NOMO-1 treated with DMSO at 0.1 percent for 48 hours (cell line): ENCODE measurements at regions not wholly inside any gene's neighbourhood (a gene's known extent, or its start where the extent isn't known, plus 50 kb on each side); places are given as distances from the start of the nearest gene placed in this dataset.
"Not testable (repeated sequence)": the region's sequence is repeated elsewhere in the genome, so short reads cannot be mapped to it uniquely, and the experiment has no call there.

Experiments
- DNase-seq: peaks from one replicate; lab custom pipeline; 2025; ENCODE audit not compliant: unreplicated experiment; lab: John Stamatoyannopoulos, UW

DNA sequence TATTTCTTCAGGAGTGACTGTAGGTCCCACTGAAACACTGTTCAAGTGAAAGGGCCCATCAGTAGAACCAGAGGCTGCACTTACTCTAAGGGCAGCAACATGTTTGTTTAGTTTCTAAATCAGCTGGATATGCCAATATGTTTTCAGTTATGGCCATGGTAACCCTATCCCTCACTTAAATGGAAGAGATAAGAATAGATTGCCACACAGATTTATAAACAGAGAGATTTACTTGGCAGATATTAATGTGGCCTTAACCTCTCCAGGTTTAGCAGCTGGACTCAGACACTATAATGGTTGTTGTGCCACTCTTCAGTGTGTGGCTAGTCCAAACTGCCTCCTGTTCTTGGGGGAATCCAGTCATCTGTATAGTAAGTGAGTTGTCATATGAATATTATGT, 354.1 kb downstream of the TEX13C start:
- DNase-seq, result no peak

DNA sequence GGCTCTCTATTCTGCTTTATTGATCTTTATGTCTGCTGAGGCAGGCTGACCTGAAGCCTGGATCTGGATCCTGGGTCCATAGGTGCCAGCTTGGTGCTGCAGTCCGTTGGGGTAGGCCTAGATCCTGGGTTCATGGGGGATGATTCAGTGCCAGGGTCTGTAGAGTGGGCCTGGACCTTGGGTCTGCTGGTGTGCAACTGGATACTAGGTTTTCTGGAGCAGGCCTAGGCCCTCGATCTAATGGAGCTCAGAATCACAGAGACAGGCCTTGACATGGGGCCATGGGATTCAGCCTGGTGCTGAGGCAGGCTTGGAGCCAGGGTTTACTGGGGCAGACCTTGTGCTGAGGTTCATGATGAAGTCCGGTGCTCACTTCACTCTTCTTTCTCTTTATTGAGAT, 358.6 kb downstream of the TEX13C start:
- no peak for DNase-seq

DNA sequence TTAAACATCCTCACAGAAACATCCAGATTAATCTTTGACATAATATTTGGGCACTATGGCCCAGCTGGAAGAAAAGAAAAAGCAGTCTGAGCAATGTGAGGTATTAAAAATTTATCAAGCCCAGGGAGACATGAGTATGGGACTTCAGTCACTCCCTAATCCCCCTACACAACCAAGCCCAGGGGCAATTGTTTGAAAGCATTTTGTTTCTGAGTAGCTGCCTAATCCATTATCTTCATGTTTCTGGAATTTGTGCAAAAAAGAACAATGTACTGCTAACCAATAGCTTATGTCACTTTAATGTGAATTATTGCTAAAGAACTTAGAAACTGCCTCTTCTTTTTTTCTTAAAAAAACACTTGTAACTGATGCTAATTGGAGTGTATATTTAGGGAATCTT, 360.7 kb downstream of the TEX13C start:
- no peak for DNase-seq

DNA sequence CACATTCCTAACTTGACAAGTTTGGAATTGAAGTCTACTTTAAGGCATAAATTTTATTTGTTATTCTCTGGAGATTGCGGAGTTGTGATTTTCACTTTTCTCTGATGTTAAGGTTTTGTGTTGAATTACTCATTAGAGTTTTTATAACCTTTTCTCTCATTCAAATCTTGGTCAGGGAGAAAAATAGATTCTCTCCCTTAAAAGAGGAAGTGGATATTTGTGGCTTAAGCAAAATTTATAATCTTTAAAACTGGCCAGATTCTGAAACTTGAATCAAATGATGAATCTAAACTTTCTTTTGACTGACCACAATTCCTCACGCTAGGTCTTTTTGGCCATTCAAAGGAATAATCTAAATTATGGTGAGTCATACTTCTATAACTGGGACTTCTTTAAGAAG, 361.4 kb downstream of the TEX13C start:
- DNase-seq, result no peak

DNA sequence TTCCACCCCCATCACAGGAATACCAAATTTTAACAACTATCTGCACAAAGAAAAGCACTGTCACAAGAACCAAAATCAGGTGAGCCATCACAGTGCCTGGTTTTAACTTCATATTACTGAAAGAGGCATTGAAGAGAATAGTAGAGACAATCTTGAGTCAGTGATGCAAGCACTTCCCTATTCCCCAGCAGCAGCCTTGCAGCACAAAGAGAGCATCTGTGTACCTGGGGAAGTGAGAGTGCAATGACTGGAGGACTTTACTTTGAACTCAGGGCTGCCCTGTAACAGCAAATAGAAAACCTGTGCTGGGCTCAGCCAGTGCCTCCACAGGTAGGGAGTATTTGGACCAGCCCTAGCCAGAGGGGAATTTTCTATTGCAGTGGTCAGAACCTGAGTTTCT, 361.8 kb downstream of the TEX13C start:
- DNase-seq, result peak; percentile 15

DNA sequence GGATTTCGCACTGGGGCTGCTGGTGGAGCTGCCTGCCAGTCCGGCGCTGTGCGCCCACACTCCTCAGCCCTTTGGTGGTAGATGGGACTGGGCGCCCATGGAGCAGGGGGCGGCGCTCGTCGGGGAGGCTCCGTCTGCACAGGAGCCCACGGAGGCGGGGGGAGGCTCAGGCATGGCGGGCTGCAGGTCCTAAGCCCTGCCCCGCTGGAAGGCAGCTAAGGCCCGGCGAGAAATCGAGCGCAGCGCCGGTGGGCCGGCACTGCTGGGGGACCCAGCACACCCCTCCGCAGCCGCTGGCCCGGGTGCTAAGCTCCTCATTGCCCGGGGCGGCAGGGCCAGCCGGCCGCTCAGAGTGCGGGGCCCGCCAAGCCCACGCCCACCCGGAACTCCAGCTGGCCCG, 370.9 kb downstream of the TEX13C start:
- DNase-seq, result not testable (repeated sequence)

DNA sequence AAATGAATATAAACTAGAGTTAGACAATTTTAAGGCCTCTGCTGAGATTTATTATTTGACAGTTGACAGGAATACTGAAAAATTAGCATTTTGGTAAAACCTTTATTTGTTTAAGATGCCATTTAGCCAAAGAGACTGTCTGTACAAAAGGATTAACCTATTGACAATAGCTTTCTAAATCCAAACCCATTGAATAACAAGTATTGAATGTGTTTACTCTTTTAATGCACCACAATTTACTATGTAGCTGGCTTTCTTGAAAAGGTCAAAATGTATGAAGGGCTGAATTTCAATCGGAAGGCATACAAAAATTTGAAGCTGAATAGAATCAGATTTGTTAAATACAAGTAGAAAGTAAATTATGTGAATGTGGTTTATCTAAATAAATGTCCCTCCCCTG, 374.5 kb downstream of the TEX13C start:
- DNase-seq, result no peak

DNA sequence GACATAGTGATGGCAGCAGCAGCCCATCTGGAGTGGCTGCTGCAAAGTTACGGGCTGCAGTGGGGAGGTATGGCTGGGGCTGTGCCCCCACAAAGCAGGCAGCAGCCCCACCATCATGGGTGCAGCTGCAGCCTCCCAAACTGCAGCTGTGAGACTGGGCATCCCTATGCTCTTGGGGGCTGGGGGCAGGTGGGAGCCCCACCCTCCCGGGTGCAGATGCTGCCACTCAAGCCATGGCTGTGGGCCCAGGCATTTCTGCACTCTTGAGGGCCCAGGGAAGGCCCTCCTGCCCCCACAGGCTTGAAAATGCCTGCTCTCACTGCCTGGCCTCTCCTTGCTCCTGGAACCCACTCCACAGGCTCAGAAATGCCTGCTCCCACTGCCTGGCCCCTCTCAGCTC, 389.4 kb downstream of the TEX13C start:
- DNase-seq, result no peak

DNA sequence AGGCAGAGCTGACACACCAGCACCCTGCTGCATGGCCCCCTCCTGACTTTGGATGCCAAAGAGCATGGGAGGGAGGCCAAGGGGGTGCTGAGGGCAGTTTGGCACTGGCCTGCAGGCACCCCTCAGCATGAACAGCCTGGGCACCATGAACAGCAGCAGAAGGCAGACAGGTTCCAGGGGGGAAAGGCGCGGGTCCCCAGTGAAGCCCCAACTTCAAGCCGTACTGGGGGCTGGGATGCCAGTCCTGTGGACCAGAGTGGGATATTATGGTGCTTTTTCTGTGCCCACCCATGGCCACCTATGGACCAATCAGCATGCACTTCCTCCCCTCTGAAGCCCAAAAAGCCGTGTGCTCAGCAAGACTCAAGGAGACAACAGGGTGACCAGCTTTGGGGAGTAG, 389.9 kb downstream of the TEX13C start:
- no peak for DNase-seq

DNA sequence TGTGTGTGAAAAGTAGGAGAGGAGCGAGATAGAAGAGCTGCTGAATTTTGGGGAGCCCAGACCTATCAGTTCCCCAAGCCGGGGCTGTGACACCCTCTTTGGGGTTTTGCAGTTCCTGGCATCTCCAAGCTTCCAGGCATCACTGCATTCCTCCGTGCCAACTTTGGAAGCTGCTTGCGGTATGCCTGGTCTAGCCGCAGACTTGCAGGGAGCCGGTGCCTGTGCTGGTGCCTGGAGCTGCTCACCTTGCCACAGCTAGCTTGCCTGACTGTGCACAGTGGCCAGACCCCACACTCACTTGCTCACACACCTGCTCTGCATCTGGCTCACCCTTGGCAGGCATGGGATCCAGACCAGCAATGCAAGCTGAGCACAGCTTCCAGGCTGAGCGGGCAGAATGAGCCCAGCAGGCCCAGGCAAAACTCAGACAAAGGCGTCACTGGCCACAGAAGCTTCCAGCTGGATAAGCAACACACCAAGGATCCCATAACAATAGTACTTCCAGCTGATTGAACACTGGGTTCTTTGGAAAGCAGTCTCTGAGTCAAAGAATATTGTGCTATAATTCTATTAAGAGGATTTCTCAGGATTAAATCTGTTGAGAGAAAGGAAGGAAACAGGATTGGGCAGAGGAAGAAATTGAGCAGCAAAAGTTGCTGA, 390.9 kb downstream of the TEX13C start:
- DNase-seq, result no peak

DNA sequence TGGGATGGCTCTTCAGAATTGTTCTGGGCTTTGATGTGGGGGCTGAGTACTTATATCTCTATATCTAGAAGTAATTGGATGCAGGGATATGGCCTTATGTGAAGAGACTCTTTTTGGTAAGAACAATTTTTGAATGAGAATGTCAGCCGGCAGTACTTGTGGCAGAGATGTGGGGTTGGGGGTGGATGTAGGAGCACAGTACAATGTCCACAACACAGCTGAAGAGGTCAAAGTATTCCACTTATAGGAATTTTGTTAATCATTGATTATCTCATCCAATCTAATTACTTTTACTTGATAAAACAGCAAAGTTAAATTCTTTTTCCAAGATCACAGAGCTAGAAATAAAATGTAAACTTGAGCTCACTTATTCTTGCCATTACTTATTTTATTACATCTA, 391.4 kb downstream of the TEX13C start:
- DNase-seq, result no peak

DNA sequence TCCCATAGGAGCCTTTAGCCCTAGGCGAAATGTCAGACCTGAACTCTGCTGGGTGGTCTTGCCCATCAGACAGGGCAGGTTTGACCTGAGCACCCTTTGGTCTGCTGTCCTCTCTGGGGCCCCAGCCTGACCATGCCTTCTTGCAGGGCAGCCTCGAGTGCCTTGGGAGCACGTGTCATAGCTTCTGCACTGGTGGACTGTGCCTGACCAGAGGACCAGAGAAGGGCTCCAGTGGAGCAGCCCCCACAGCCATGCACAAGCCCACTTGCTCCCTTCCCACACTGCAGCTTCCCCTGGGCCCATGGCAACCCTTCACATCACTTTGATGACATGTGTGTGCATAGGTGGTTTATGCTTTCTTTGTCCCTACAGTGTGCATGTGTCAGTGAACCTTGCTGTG, 394.0 kb downstream of the TEX13C start:
- DNase-seq, result no peak

DNA sequence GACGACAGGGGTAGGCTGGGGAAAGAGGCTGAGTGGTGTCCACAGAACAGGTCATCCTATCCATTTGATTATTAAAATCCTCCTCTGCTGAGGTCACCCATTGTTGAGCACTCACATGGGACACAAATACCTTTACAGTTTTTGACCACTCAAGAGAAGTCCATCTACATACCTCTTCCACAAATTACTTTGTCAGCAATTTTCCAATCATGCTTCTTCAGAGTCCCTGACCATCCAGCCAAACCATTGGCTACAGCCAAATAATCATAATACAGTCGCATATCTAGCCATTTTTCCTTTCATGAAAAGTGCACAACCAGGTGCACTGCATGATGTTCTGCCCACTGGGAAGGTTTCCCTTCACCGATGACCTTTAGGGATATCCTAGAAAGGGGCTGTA, 407.4 kb downstream of the TEX13C start:
- DNase-seq, result no peak

DNA sequence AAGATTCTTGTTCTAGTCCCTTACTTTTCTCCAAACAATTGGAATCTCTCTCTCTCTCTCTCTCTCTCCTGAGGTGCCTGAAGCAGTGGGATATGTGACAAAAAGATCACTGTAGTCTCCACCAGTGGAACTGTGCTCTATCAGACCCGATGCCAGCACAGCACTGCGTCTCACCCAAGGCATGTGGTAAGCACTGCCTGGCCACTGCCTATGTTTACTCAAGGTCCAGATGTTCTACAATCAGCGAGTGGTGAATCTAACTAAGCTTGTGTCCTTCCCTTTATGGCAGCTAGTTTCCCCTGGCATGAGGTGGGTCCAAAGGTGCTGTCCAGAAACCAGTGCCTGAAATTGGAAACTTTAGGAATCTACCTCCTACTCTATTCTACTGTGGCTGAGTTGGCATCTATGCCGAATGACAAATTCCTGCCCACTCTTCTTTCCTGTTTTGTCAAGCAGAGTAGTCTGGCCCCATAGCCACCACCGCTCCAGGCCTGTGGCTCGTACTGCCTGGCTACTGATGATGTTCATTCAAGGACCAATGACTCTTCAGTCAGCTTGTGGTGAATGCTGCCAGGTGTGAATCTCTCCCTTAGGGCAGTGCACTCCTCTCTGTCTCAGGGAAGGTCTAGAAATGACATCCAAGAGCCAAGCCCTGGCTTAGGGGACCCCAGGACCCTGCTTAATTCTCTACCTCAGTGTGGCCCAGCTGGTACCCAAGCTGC, 416.5 kb downstream of the TEX13C start:
- no peak for DNase-seq

DNA sequence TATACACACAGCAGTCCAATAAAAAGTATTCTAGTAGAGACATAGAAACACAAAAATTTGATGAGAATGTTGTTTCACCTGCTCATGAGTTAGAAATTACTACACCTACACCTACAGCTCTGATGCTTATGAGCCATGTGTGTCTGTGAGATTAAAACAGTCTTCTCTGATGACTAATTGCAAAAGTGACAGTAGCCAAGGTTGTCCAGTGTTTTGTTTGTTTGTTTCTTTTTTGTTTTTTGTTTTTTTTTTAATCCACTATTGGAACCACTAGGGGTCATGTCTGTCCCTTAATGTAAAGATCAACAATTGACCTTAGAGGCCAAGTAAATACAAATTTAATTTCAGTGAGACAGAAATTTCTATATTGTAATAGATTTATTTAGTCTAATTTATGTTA, 423.1 kb downstream of the TEX13C start:
- DNase-seq, result no peak

DNA sequence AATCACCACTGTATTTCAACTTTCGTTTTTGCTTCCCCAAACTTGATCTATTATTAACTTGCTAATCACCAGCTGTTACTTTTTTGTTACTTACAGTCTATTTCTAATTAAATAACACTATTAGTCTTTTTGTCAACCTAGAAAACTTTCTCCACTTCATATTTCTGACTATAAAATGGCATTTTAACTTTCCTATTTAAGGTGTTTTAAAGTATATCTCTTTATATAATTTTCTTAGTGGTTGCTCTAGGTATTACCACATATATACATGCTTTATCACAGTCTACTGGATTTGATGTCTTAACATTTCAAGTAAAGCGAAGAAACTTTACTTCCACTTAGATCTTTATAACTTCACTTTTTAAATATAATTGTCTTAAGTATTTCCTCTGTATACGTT, 421.2 kb downstream of the DCAF12L2 start:
- DNase-seq, result no peak

DNA sequence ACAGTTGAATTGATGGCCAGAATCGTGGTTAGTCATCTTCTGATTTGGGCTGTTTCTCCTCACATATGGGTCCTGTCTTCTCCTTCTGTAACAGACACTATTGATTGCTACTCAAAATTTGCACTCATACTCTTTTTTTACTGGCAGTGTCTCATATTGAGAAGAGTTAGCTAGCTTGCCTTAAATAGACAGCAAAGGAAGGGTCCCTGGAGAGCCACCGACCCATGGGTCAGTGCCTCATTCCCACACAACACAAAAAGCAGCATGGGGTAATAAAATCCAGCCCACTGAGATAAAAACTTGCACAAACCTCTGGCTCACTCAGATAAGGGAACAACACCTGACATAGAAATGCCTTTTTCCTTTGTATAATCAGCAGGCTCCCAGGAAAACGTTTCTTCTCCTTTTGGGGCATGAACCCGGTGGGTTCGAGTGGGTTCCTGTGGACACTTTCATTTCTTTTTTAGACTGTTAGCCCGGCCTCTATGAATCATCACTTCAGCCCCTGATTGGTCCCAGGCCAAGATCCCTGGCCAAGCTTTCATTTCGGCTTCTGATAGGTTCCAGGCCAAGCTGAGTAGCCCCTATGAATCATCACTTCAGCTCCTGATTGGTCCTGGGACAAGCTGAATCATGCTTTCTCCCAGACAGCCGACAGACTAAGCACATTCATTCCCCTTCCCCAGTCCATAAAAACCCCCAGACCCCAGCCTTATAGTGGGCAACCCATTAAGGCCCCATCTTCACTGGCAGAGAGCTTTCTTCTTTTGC, 408.1 kb downstream of the DCAF12L2 start:
- DNase-seq, result no peak

DNA sequence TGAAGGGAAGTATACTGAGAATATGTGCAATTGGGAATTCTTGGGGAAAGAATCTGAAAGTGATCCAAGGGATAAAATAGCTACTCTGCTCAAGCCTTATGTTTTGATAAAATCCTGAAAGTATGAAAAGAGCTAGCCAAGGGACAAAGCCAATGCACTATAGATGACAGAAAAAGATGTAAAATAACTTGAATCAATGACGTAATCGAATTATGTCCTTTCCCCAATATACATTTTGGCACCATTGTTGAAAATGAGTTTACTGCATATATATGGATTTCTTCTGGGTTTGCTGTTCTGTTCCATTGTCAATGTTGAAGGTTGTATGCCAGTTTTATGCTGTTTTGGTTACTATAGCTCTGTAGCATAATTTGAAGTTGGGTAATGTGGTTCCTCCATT, 407.3 kb downstream of the DCAF12L2 start:
- DNase-seq, result no peak

DNA sequence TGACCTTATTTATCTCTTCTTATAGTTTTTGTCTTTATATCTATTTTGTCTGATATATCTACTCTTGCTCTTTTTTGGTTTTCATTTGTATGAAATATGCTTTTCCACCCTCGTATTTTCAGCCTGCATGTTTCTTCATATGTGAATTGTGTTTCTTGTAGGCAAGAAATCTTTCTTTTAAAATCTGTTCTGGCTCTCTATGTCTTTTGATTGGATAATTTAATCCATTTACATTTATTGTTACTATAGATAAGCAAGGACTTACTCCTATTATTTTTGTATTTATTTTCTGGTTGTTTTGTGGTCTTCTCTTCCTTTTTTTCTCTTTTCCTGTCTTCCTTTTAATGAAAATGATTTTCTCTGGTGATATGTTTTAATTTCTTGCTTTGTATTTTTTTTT, 403.1 kb downstream of the DCAF12L2 start:
- no peak for DNase-seq

DNA sequence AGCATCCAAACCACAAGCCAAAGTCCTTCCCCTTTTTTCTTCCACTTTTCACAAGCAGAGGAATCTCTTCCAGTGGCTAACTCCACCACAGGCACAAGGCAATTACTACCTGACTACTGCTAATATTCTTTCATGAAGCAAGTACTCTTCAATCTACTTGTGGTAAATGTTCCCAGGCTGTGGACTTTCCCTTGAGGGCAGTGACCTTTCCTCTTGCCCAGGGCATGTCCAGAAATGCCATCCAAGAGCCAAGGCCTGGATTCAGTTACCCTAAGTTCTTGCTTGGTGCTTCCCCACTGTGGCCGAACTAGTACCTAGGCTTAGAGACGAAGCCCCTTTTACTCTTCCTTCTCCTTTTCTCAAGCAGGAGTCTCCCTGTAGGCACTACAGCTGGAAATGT, 400.7 kb downstream of the DCAF12L2 start:
- no peak for DNase-seq

DNA sequence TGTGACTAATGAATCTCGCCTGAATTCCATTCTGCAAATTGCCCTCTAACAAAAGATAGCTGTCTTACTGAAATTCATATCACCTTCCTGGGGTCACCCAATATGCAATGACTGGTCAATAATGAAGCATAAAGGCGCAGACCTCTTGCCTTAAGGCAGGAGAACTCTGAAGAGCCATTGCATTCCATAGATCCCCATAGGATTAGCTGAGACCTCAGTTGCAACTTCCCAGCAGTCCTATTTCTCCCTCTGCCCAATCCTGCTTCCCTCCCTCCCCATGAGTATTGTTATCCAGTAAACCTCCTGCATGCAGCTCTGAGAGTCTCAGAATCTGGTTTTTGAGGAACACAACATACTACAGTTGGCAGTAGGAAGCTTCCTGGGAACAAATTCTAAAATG, 396.5 kb downstream of the DCAF12L2 start:
- DNase-seq, result no peak

DNA sequence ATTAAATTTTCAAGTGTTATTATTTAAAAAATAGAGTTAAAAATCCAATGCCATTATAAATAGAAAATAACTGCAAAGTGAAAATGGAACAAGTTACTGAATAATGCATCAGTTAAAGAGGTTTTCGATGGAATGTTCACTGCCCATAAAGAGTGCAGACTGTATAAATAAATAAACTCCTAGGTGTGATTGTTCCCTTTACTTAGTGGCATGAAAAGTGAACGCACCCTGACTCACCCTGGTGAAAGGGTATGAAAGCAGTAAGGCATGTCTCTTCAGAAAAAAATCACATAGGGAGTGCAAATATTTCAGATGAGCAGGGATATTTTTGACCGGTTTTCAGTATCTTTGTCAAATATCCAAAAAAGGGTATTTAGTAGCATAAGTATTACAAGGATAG, 387.8 kb downstream of the DCAF12L2 start:
- DNase-seq, result no peak
